ENCODE measurements at regions not wholly inside any gene's neighbourhood (a gene's known extent, or its start where the extent isn't known, plus 50 kb on each side); places are given as distances from the start of the nearest gene placed in this dataset.

DNA sequence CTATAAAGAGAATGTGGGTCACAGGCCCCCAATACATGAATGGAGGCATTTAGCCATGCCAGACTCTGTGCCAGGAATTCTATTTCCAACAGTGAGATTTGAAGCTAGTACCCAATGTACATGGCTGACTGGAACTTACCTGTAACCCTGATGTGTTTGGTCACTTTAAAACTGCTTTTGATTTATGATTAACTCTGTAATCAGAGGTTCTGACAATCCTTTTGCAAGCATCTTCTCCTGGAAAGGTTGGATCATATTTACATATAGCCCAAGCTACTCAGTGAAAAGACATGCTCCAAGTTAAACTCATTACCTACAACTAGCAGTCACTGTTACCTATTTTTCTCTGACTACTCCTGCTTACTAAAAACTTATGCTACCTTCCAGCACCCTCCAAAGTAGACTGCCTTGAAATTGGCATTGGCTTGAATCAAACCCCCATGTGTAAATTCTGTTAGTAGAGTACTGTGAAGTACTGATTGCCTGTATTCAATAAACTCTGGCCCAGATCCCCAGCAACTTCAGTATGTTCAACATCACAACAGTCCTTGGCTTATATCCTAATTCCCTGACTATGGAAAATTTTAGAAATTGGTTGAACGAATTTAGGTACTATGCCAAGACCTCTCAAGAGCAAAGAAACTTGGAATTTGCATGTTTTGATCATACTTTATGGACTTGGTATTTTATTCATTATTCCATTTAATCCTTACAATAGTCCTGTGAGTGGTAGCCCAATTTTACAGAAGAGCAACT is 665.6 kb upstream of the NECTIN3 start:
- TF ChIP-seq, protein P1, sequence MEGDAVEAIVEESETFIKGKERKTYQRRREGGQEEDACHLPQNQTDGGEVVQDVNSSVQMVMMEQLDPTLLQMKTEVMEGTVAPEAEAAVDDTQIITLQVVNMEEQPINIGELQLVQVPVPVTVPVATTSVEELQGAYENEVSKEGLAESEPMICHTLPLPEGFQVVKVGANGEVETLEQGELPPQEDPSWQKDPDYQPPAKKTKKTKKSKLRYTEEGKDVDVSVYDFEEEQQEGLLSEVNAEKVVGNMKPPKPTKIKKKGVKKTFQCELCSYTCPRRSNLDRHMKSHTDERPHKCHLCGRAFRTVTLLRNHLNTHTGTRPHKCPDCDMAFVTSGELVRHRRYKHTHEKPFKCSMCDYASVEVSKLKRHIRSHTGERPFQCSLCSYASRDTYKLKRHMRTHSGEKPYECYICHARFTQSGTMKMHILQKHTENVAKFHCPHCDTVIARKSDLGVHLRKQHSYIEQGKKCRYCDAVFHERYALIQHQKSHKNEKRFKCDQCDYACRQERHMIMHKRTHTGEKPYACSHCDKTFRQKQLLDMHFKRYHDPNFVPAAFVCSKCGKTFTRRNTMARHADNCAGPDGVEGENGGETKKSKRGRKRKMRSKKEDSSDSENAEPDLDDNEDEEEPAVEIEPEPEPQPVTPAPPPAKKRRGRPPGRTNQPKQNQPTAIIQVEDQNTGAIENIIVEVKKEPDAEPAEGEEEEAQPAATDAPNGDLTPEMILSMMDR (IDR thresholded peaks at IDR 0.05; ENCODE audit: low read depth, low read length, missing control alignments) = no peak
- peak; percentile 45 for DNase-seq (ENCODE audit: low read depth)
- H3K4me3 ChIP-seq (ENCODE audit: low read depth, low read length) = no peak overlapping the region
- in situ Hi-C loops (cut with HindIII; ENCODE audit: low sequenced_read_pairs) = no loop called here

DNA sequence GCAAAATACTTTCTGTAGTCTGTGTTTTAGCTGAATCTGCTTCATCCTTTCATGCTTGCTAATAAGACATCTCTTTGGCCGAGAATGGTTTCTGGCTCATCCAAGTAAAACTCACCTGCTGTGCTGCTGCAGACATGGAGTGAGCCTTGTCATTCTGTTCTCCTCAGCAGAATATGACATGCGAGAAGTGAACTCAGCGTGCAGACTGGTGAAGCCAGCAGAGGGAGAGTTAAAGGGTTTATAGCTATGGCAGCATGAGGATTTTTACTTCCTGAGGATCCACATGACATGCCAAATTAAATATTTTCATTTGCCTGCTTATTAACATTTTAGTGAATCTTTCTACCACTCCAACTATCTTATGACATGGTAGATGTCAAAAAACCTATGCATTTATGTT is 658.4 kb upstream of the NECTIN3 start:
- no peak for DNase-seq (ENCODE audit: low read depth)
- TF ChIP-seq, protein P1 (IDR thresholded peaks at IDR 0.05; ENCODE audit: low read depth, low read length, missing control alignments) = no peak
- H3K4me3 ChIP-seq (ENCODE audit: low read depth, low read length) = no peak overlapping the region
- in situ Hi-C loops (cut with HindIII; ENCODE audit: low sequenced_read_pairs) = no loop called here

DNA sequence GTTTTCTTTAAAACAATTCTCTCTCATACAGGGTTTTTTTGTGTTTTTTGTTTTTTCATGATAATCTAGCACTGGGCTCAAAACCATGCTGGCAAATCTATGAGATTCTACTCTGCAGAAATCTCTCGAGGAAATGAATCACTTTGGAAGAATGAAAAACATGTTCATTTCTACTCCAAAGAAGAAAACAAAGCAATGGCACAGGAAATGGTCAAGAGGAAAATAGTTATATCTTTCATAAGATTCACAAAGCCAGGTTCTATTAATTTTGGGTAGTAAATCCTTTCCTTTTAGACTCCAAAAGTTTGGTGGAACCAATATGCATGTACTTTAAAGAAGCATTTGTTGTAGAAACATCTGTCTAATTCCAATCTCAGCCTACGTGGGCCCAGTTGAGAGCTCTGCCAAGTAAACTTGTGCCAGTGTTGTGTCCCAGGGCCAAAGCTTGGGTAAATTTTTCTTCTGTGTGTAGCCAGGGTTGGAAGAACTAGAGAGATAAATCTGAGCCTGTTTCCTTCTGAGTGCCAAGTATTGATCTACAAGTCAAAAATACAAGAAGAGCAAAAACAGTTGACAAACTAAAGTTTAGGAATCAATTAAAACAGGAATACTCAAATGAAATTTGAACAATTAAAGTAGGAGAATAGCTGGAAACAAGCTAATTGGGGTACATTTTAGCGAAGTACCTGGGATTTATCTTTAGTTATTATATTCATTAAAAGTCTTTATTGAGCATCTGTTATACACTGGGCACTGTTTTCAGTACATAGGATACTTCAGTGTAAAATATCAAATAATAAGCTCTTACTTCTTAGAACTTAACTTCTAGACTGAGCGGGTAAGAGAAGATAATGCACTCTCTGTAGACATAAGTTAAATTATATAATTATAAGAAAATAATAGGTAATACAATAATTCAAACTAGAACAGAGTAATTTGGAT is 657.5 kb upstream of the NECTIN3 start:
- DNase-seq (ENCODE audit: low read depth) = peak; percentile 68
- TF ChIP-seq, protein P1 (IDR thresholded peaks at IDR 0.05; ENCODE audit: low read depth, low read length, missing control alignments) = no peak
- in situ Hi-C loops (cut with HindIII; ENCODE audit: low sequenced_read_pairs) = no loop called here
- no peak overlapping the region for H3K4me3 ChIP-seq (ENCODE audit: low read depth, low read length)

DNA sequence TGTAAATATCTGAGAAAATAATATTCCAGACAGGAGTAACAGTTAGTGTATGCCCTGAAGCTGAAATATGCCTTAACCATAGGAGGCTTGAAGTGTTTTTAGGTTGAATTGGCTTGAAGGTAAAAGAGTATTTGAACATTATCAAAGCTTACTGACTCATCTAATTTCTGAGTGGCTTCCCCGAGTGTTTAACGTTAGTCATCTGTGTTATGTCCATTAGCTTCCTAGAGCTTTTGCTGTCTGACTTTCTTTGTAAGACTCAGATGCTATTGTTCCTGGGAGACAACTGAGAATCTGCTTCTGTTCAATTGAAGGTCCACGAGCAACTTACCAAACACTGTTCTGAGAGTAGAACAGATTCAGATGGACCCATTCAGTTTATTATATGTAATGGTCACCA is 656.8 kb upstream of the NECTIN3 start:
- peak; percentile 55 for DNase-seq (ENCODE audit: low read depth)
- in situ Hi-C loops (cut with HindIII; ENCODE audit: low sequenced_read_pairs) = no loop called here
- H3K4me3 ChIP-seq (ENCODE audit: low read depth, low read length) = no peak overlapping the region
- TF ChIP-seq, protein P1 (IDR thresholded peaks at IDR 0.05; ENCODE audit: low read depth, low read length, missing control alignments) = no peak

DNA sequence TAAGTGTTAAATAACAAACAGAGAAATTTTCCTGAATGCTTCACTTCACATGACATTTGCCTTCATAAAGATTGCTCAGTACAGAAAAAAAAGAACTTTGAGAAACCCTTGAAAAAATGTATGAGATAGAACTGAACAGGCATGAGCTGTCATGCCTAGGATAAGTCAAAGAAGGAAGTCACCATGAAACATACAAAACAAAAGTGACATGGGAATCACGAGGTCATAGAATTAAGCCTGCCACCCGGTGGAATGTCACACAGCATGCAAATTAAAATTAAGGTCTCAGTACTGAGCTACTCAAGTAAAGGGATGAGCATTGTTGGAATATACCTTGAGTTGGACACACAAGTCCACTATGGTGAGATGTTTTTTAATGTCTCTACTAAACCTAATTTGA is 652.5 kb upstream of the NECTIN3 start:
- in situ Hi-C loops (cut with HindIII; ENCODE audit: low sequenced_read_pairs) = no loop called here
- TF ChIP-seq, protein P1 (IDR thresholded peaks at IDR 0.05; ENCODE audit: low read depth, low read length, missing control alignments) = no peak
- no peak for DNase-seq (ENCODE audit: low read depth)
- no peak overlapping the region for H3K4me3 ChIP-seq (ENCODE audit: low read depth, low read length)

DNA sequence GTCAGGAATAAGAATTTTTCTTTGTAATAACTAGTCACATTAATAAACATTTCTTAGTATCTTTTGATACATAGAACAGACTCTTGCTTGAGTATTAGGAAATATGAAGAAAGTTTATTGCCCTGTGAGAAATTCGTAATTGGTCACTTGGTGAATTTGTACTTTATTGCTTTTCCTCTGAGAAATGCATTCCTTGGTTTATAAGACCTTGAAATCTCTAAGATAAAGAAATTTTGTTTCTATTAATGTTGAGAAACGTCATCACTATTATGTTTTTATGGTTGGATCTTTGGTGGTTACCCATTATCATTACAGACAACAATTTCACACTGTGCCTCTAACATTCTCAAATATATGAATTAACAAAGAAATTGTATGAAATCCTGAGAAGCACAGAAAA is 652.0 kb upstream of the NECTIN3 start:
- in situ Hi-C loops (cut with HindIII; ENCODE audit: low sequenced_read_pairs) = no loop called here
- TF ChIP-seq, protein P1 (IDR thresholded peaks at IDR 0.05; ENCODE audit: low read depth, low read length, missing control alignments) = no peak
- no peak for DNase-seq (ENCODE audit: low read depth)
- no peak overlapping the region for H3K4me3 ChIP-seq (ENCODE audit: low read depth, low read length)

Measured in astrocyte of the cerebellum (primary cell).